ENCODE measurements at regions not wholly inside any gene's neighbourhood (a gene's known extent, or its start where the extent isn't known, plus 50 kb on each side); places are given as distances from the start of the nearest gene placed in this dataset.

GRCh38 chr3:106364477-106364876, 495.7 kb upstream of the CBLB start:
- no peak for FAIRE-seq

GRCh38 chr3:106365061-106365691, 496.4 kb upstream of the CBLB start:
- FAIRE-seq = no peak

GRCh38 chr3:106366352-106366751, 497.5 kb upstream of the CBLB start:
- no peak for FAIRE-seq

- FAIRE-seq = no peak
Observed at GRCh38 chr3:106367496-106367895, 498.7 kb upstream of the CBLB start.

- no peak for FAIRE-seq
Observed at GRCh38 chr3:106371221-106371970, 502.6 kb upstream of the CBLB start.

- no peak for FAIRE-seq
Observed at GRCh38 chr3:106371971-106372805, 503.4 kb upstream of the CBLB start.

GRCh38 chr3:106372806-106373190, 504.0 kb upstream of the CBLB start:
- no peak for FAIRE-seq

- FAIRE-seq = no peak
Observed at GRCh38 chr3:106376016-106376570, 507.3 kb upstream of the CBLB start.

GRCh38 chr3:106379251-106379750, 510.5 kb upstream of the CBLB start:
- FAIRE-seq = no peak

GRCh38 chr3:106380232-106380631, 511.4 kb upstream of the CBLB start:
- no peak for FAIRE-seq

GRCh38 chr3:106381286-106381938, 512.6 kb upstream of the CBLB start:
- FAIRE-seq = no peak

GRCh38 chr3:106381939-106382335, 513.1 kb upstream of the CBLB start:
- FAIRE-seq = no peak

- no peak for FAIRE-seq
Observed at GRCh38 chr3:106386050-106386449, 517.2 kb upstream of the CBLB start.

GRCh38 chr3:106392915-106393314, 524.1 kb upstream of the CBLB start:
- FAIRE-seq = no peak

GRCh38 chr3:106397006-106397405, 528.2 kb upstream of the CBLB start:
- no peak for FAIRE-seq

- FAIRE-seq = no peak
Observed at GRCh38 chr3:106398891-106399600, 530.2 kb upstream of the CBLB start.

- no peak for FAIRE-seq
Observed at GRCh38 chr3:106399761-106400160, 530.9 kb upstream of the CBLB start.

GRCh38 chr3:106401666-106402490, 533.1 kb upstream of the CBLB start:
- FAIRE-seq = no peak

GRCh38 chr3:106403371-106404145, 534.7 kb upstream of the CBLB start:
- no peak for FAIRE-seq

- no peak for FAIRE-seq
Observed at GRCh38 chr3:106413683-106414082, 544.9 kb upstream of the CBLB start.

Data from A204.1 (cell line).